ENCODE measurements at regions not wholly inside any gene's neighbourhood (a gene's known extent, or its start where the extent isn't known, plus 50 kb on each side); places are given as distances from the start of the nearest gene placed in this dataset.

DNA sequence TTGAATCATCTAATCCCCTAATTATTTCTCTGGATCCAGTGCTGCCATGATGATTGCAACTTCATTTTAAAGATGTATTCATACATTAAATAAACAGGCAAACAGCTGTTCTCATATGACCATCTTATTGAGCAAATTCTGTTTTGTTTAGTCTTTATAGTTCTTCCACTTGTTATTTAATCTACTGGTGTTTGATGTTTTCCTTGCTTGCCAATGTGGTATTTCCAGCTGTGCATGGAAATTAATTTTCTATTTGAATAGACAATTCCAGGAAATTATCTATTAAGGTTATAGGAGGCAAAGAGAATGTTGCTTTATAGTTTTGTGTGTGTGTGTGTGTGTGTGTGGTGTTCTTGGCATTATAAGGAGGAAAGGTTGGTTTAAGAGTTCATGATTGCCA, 167.0 kb upstream of the PRPS1L1 start:
- TF ChIP-seq, protein P1, sequence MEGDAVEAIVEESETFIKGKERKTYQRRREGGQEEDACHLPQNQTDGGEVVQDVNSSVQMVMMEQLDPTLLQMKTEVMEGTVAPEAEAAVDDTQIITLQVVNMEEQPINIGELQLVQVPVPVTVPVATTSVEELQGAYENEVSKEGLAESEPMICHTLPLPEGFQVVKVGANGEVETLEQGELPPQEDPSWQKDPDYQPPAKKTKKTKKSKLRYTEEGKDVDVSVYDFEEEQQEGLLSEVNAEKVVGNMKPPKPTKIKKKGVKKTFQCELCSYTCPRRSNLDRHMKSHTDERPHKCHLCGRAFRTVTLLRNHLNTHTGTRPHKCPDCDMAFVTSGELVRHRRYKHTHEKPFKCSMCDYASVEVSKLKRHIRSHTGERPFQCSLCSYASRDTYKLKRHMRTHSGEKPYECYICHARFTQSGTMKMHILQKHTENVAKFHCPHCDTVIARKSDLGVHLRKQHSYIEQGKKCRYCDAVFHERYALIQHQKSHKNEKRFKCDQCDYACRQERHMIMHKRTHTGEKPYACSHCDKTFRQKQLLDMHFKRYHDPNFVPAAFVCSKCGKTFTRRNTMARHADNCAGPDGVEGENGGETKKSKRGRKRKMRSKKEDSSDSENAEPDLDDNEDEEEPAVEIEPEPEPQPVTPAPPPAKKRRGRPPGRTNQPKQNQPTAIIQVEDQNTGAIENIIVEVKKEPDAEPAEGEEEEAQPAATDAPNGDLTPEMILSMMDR (conservative IDR thresholded peaks at IDR 0.05; ENCODE audit: low read depth, low read length), result no peak
- H3K4me3 ChIP-seq (ENCODE audit: low read depth, low read length), result no peak overlapping the region
- DNase-seq (ENCODE audit: low read depth), result no peak

DNA sequence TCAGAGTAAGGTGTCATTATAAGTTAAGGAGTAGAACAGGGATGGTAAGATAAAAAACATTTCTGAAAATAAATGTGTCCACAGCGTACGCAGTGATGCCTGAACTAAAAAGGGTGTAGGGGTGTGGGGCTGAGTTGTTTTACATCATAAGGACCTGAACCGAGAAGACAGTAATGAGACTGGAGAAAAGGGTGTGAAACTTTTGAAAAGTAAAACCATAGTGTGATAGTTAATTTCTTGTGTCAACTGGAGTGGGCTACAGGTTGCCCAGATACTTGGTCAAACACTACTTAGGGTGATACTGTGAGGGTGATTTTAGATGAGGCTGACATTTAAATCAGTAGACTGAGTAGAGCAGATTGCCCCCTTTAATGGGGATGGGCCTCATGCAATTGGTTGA, 169.0 kb upstream of the PRPS1L1 start:
- H3K4me3 ChIP-seq (ENCODE audit: low read depth, low read length), result no peak overlapping the region
- TF ChIP-seq, protein P1 (conservative IDR thresholded peaks at IDR 0.05; ENCODE audit: low read depth, low read length), result no peak
- no peak for DNase-seq (ENCODE audit: low read depth)

DNA sequence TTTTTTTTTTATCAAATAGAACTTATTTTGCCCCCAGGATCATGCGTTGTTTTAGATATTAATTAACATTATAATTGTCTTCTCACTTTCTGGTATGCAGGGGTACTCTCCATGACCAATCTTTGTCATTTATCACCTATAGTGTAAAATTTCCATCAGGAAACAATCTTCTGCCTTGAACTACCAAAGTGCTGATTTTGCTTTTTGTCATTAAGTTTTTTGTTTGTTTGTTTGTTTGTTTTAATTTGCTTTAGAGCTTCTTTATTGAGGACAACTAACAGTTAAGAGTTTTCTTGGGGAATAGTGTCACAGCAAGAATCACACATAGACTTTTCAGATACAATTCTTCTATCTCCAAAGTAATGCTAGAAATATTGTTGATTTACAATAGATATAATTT, 171.2 kb upstream of the PRPS1L1 start:
- TF ChIP-seq, protein P1 (conservative IDR thresholded peaks at IDR 0.05; ENCODE audit: low read depth, low read length), result no peak
- H3K4me3 ChIP-seq (ENCODE audit: low read depth, low read length), result no peak overlapping the region
- DNase-seq (ENCODE audit: low read depth), result no peak

DNA sequence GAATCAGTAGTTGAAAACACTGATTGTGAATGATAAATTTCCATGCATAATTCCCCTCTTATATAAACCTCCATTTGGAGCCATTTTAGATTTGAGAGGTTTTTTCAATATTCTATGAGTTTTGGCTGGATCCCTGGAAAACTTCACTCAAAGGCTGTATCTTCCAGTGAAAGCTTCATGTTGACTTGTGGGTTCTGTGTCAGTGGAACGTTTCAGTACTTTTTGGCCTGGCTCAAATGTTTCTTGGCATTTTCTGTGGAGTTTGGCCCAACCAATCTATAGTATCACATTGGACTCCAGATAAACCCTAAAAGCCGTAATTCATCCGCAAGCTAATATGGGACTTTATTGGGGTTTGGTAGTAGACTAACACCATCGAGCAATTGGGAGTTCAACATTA, 172.6 kb upstream of the PRPS1L1 start:
- no peak overlapping the region for H3K4me3 ChIP-seq (ENCODE audit: low read depth, low read length)
- TF ChIP-seq, protein P1 (conservative IDR thresholded peaks at IDR 0.05; ENCODE audit: low read depth, low read length), result no peak
- DNase-seq (ENCODE audit: low read depth), result no peak

DNA sequence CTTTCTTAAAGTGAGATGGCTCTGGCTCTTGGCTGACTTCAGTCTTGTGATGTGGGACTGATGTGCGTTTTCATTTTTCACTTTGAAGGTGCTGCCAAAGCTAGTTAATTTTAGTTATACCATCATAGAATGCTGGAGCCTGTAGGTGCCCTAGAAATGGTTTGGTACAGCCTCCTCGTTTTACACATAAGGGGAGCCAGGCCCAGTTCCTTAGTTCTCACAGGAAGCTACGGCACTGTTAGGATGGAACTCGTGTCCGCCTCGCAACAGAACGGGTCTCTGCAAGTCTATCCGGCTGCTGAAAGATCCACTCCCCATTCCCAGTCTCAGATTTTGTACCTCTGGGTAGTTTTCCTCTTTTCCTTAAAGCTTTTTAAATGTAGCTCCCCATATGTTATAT, 173.2 kb upstream of the PRPS1L1 start:
- no peak overlapping the region for H3K4me3 ChIP-seq (ENCODE audit: low read depth, low read length)
- DNase-seq (ENCODE audit: low read depth), result no peak
- TF ChIP-seq, protein P1 (conservative IDR thresholded peaks at IDR 0.05; ENCODE audit: low read depth, low read length), result no peak

DNA sequence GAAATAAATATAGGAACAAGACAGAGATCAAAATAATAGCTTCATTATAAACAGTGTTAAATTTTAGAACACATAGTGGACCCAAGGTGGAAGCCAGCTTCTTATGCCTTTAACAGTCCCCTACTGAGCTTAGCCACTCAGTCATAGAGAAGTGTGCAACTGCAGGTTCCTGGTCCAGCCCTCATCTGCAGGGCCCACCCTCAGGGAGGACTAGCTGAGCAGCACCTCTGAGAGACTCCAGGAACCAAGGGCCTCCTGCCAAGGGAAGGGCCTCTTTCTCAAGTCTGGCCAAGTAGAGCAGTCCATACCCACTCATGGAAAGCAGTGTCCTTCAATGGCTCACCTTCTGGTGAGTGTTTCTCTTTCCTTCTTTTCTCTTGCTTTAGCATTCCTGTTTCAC, 173.7 kb upstream of the PRPS1L1 start:
- no peak overlapping the region for H3K4me3 ChIP-seq (ENCODE audit: low read depth, low read length)
- TF ChIP-seq, protein P1 (conservative IDR thresholded peaks at IDR 0.05; ENCODE audit: low read depth, low read length), result no peak
- no peak for DNase-seq (ENCODE audit: low read depth)

DNA sequence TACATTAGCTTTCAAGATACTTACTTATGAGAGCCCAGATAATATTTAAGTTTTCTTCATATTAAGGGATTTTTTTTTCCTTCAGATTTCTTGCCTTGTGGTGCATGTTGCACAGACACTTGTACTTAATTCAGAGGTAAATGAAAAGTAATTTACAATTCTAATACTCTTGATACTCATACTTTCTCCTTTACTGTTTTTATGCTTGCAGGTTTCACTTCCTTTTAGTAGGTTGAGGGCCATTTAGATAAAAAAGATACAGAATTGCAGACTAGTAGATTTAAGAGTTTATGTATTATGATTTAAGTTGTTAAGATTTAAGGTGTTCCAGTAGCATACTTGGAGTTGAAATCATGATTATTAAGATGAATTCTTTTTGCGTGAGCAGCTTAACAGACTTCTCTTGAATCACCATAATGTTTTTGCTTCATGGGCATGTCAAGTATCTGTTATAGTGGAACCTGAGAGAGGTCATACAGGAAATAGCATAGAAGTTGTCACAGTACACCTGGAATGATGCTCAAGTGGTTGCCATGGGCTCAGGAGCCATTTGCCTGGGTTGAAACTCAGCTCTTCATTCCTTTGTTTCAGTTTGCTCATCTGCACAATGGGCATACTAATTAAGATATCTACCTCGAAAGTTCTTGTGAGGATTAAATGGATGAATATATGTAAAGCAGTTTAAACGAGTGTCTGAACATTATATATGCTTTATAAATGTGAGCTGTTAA, 174.8 kb upstream of the PRPS1L1 start:
- TF ChIP-seq, protein P1 (conservative IDR thresholded peaks at IDR 0.05; ENCODE audit: low read depth, low read length), result no peak
- no peak overlapping the region for H3K4me3 ChIP-seq (ENCODE audit: low read depth, low read length)
- no peak for DNase-seq (ENCODE audit: low read depth)

All from epithelial cell of proximal tubule (primary cell).